A549 (cell line): ENCODE measurements at regions not wholly inside any gene's neighbourhood (a gene's known extent, or its start where the extent isn't known, plus 50 kb on each side); places are given as distances from the start of the nearest gene placed in this dataset.

Experiments
- ATAC-seq, 2 experiments: fragments of 200-7000 bp in 1 of 2; fragments of >200 bp in 1 of 2; cut with Nextera tagmentation in 1 of 2; cut with Tn5 transposase in 1 of 2; 3 replicates each; pipeline versions ENCODE4 v1.8.0 to v1.9.1; 2018 to 2020; ENCODE audit warnings: mild to moderate bottlenecking in 1 of 2, moderate library complexity in 1 of 2
- CTCF ChIA-PET: fragments of 300-600 bp; sonication (Branson Sonifier 250); formaldehyde crosslinking; extraction: SDS; loops from one replicate; lab custom pipeline; 2021; ENCODE audit warnings: antibody characterized with exemption, inconsistent platforms; lab: Yijun Ruan, JAX
- POLR2A ChIA-PET: fragments of 350-600 bp; formaldehyde crosslinking; extraction: SDS; loops from one replicate; lab custom pipeline; 2021; ENCODE audit warnings: antibody characterized with exemption, inconsistent platforms; lab: Yijun Ruan, JAX
- DNase-seq, 2 experiments: peaks; one replicate each; pipeline versions ENCODE4 v3.0.0 to v3.0.0-alpha.2; 2011 to 2016; ENCODE audit warnings: low read depth in 1 of 2, low spot score in 1 of 2
- FAIRE-seq: peaks from 2 replicates; lab custom pipeline; 2011; peaks lifted over from hg19 to GRCh38; lab: Jason Lieb, UNC
- H3K27ac ChIP-seq, 2 experiments: fragments of >200 bp; sonication (Bioruptor Twin); formaldehyde crosslinking; 3 replicates each; pipeline ENCODE4 v1.5.1; 2016 to 2017
- H3K4me1 ChIP-seq: fragments of >200 bp; sonication (Bioruptor Twin); formaldehyde crosslinking; 3 replicates; pipeline ENCODE4 v1.6.1; 2016
- H3K4me2 ChIP-seq: fragments of >200 bp; sonication (Bioruptor Twin); formaldehyde crosslinking; 3 replicates; pipeline ENCODE4 v1.6.1; 2016
- H3K4me3 ChIP-seq: fragments of >200 bp; sonication (Bioruptor Twin); formaldehyde crosslinking; 3 replicates; pipeline ENCODE4 v1.5.1; 2016
- H3K9me3 ChIP-seq: fragments of >200 bp; sonication (Bioruptor Twin); formaldehyde crosslinking; 3 replicates; pipeline ENCODE4 v1.6.1; 2016
- ATOH8 ChIP-seq: fragments of 250-450 bp; sonication (Bioruptor Pico); IDR thresholded peaks from 2 replicates; pipeline ENCODE4 v1.5.0; 2020; ENCODE audit warnings: low read depth, mild to moderate bottlenecking, moderate library complexity
- BHLHE40 ChIP-seq: IDR thresholded peaks from 2 replicates; pipeline ENCODE4 v1.6.1; 2012; ENCODE audit warnings: low read depth, low read length, inconsistent platforms
- E2F6 ChIP-seq: IDR thresholded peaks from 2 replicates; pipeline ENCODE4 v1.6.1; 2012; ENCODE audit warnings: low read depth, borderline replicate concordance
- EHMT2 ChIP-seq: fragments of 200-600 bp; sonication (generic); IDR thresholded peaks from 2 replicates; pipeline ENCODE4 v1.6.1; 2016; ENCODE audit warnings: antibody characterized with exemption, low read depth, mild to moderate bottlenecking, moderate library complexity
- FOSL2 ChIP-seq, 2 experiments: fragments of 450-650 bp in 1 of 2; fragments of >200 bp in 1 of 2; sonication (Bioruptor Twin) in 1 of 2; formaldehyde crosslinking; IDR thresholded peaks; 2 replicates each; pipeline versions ENCODE4 v1.5.0 to v1.6.1; 2016 to 2020; ENCODE audit warnings: mild to moderate bottlenecking in 1 of 2, moderate library complexity in 1 of 2
- GATA3 ChIP-seq: IDR thresholded peaks from 2 replicates; pipeline ENCODE4 v1.6.1; 2012; ENCODE audit warnings: borderline replicate concordance
- HMGXB4 ChIP-seq: fragments of 250-450 bp; sonication (Bioruptor Pico); IDR thresholded peaks from 2 replicates; pipeline ENCODE4 v1.5.0; 2021; ENCODE audit warnings: mild to moderate bottlenecking, moderate library complexity, borderline replicate concordance
- HOXA7 ChIP-seq: fragments of 250-450 bp; sonication (Bioruptor Pico); IDR thresholded peaks from 2 replicates; pipeline ENCODE4 v1.5.0; 2020; ENCODE audit warnings: mild to moderate bottlenecking, moderate library complexity
- JUNB ChIP-seq: fragments of >200 bp; sonication (Bioruptor Twin); formaldehyde crosslinking; IDR thresholded peaks from 2 replicates; pipeline ENCODE4 v1.6.1; 2016
- KDM5A ChIP-seq: fragments of 200-600 bp; sonication (generic); IDR thresholded peaks from 2 replicates; pipeline ENCODE4 v1.6.1; 2016; ENCODE audit warnings: antibody characterized with exemption, mild to moderate bottlenecking
- MYC ChIP-seq: IDR thresholded peaks from 2 replicates; pipeline ENCODE4 v1.6.1; 2012; ENCODE audit warnings: mild to moderate bottlenecking, inconsistent platforms, low read length, improper control_type of control experiment, borderline replicate concordance
- NFE2L2 ChIP-seq: fragments of 150-350 bp; conservative IDR thresholded peaks from 2 replicates; pipeline ENCODE4 v1.6.1; 2014; ENCODE audit warnings: low read length
- RCOR1 ChIP-seq: fragments of 150-350 bp; IDR thresholded peaks from 2 replicates; pipeline ENCODE4 v1.6.1; 2014; ENCODE audit warnings: antibody characterized with exemption, low read length, low read depth
- RNF2 ChIP-seq: fragments of 200-600 bp; sonication (generic); IDR thresholded peaks from 2 replicates; pipeline ENCODE4 v1.6.1; 2016; ENCODE audit warnings: low read depth, mild to moderate bottlenecking, antibody characterized with exemption, moderate library complexity, borderline replicate concordance
- TFCP2L1 ChIP-seq: fragments of 250-450 bp; sonication (Bioruptor Pico); IDR thresholded peaks from 2 replicates; pipeline ENCODE4 v1.5.0; 2021; ENCODE audit warnings: mild to moderate bottlenecking
- WGBS: methylation state at CpG from one replicate; pipeline ENCODE4 v1.1.6; 2017; ENCODE audit errors: missing lambda C conversion rate; 5-methylcytosine and 5-hydroxymethylcytosine counted together
- TF ChIP-seq, protein P1 (sequence below): fragments of >200 bp; sonication (Bioruptor Twin); formaldehyde crosslinking; IDR thresholded peaks from 3 replicates; pipeline ENCODE4 v1.5.1; 2016
- TF ChIP-seq, protein P2 (sequence below): fragments of 150-350 bp; IDR thresholded peaks from 2 replicates; pipeline ENCODE4 v1.6.1; 2014; ENCODE audit warnings: low read depth, mild to moderate bottlenecking, low read length
- TF ChIP-seq, protein P3 (sequence below): fragments of 450-650 bp; IDR thresholded peaks from 2 replicates; pipeline ENCODE4 v1.6.1; 2014; ENCODE audit warnings: antibody characterized with exemption
- TF ChIP-seq, protein P4 (sequence below): fragments of >200 bp; sonication (Bioruptor Twin); formaldehyde crosslinking; IDR thresholded peaks from 2 replicates; pipeline ENCODE4 v1.6.1; 2016

GRCh38 chr2:43098539-43098938 is 127.9 kb downstream of the ZFP36L2 start:
- Histone ChIP-seq H3K4me1 (0 out of 3 replicates have a peak, but pooled peaks cover 3% of the 10 kb centered on the region), H3K9me3 (no peaks in the 10 kb centered on the region; the same call in 2 of the 3 replicates), H3K27ac (no peak overlapping the region), H3K4me2 (no peak overlapping the region), H3K4me3 (no peak overlapping the region)
- no peak for FAIRE-seq
- ATAC-seq, result no peak
- POLR2A ChIA-PET, result no interaction called here
- no peak for DNase-seq
- CTCF ChIA-PET, result interaction anchor here (1.1 to 2.6 kb wide), 2 partner anchors 129 to 130 kb away, joined by 3 to 8 read pairs; no protein-coding TSS in a partner anchor
- WGBS, result 78% methylated on average over 4 of the region's 4 CpGs
- TF ChIP-seq ATOH8 (CRISPR knock-in tag) (no peak), RNF2 (no peak)

DNA sequence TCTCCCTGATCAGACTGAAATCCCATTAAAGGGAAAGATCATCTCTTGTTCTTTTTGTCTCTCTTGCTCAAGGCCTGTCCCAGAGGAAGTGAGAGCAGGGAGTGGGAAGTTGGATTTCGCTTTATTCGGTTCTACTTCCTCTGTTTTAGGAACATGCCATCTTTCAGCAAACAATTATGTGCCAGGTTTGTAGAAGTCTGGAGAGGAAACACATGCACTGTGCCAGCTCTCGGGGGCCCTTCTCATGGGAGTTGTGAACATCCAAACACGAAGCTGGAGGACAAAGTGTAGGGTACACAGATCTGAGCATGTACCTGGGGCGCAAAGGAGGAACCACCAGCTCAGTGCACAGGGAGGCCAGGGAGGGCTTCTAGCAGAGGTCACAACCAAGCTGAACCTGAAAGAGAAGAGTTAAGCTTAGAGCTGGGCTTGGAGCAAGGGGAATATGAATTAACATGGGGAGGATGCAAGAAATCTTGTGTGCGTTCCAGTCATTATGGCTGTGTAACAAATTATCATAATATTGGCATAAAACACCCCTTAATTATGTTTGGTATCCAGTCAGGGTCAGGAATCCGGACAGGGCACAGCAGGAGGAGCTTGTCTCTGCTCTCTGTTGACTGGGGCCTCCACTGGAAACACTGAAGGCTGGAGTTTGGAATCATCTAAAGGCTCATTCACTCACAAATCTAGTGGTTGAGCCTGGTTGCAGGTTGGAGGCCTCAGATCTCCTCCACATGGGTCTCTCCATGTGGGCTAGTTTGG is 128.6 kb downstream of the ZFP36L2 start:
- ChIA-PET CTCF (interaction anchor here (0.5 to 2.6 kb wide), 3 partner anchors 12 to 131 kb away, joined by 3 to 8 read pairs (median 3); no protein-coding TSS in a partner anchor), POLR2A (no interaction called here)
- DNase-seq, result no peak
- no peak for FAIRE-seq
- ATAC-seq, result no peak
- no peak overlapping the region for H3K4me2 ChIP-seq
- H3K4me3 ChIP-seq, result no peak overlapping the region
- H3K9me3 ChIP-seq, result no peaks in the 10 kb centered on the region; the same call in 2 of the 3 replicates
- H3K4me1 ChIP-seq, result no peaks in the 10 kb centered on the region
- WGBS, result 66% methylated on average over 7 of the region's 7 CpGs
- no peak for TF ChIP-seq BHLHE40
- no peak for TF ChIP-seq HMGXB4 (CRISPR knock-in tag)
- no peak for TF ChIP-seq HOXA7 (CRISPR knock-in tag)
- TF ChIP-seq, protein P1, sequence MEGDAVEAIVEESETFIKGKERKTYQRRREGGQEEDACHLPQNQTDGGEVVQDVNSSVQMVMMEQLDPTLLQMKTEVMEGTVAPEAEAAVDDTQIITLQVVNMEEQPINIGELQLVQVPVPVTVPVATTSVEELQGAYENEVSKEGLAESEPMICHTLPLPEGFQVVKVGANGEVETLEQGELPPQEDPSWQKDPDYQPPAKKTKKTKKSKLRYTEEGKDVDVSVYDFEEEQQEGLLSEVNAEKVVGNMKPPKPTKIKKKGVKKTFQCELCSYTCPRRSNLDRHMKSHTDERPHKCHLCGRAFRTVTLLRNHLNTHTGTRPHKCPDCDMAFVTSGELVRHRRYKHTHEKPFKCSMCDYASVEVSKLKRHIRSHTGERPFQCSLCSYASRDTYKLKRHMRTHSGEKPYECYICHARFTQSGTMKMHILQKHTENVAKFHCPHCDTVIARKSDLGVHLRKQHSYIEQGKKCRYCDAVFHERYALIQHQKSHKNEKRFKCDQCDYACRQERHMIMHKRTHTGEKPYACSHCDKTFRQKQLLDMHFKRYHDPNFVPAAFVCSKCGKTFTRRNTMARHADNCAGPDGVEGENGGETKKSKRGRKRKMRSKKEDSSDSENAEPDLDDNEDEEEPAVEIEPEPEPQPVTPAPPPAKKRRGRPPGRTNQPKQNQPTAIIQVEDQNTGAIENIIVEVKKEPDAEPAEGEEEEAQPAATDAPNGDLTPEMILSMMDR, result no peak
- TF ChIP-seq FOSL2 (IDR thresholded peaks at IDR 0.05), result no peak
- TF ChIP-seq FOSL2 (CRISPR knock-in tag; IDR thresholded peaks at IDR 0.05), result no peak
- TF ChIP-seq, protein P2, sequence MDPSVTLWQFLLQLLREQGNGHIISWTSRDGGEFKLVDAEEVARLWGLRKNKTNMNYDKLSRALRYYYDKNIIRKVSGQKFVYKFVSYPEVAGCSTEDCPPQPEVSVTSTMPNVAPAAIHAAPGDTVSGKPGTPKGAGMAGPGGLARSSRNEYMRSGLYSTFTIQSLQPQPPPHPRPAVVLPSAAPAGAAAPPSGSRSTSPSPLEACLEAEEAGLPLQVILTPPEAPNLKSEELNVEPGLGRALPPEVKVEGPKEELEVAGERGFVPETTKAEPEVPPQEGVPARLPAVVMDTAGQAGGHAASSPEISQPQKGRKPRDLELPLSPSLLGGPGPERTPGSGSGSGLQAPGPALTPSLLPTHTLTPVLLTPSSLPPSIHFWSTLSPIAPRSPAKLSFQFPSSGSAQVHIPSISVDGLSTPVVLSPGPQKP, result no peak
- no peak for TF ChIP-seq NFE2L2
- TF ChIP-seq JUNB, result no peak
- TF ChIP-seq, protein P3, sequence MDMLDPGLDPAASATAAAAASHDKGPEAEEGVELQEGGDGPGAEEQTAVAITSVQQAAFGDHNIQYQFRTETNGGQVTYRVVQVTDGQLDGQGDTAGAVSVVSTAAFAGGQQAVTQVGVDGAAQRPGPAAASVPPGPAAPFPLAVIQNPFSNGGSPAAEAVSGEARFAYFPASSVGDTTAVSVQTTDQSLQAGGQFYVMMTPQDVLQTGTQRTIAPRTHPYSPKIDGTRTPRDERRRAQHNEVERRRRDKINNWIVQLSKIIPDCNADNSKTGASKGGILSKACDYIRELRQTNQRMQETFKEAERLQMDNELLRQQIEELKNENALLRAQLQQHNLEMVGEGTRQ, result no peak
- no peak for TF ChIP-seq GATA3
- TF ChIP-seq MYC, result no peak
- TF ChIP-seq, protein P4, sequence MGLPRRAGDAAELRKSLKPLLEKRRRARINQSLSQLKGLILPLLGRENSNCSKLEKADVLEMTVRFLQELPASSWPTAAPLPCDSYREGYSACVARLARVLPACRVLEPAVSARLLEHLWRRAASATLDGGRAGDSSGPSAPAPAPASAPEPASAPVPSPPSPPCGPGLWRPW, result no peak
- no peak for TF ChIP-seq RCOR1
- no peak for TF ChIP-seq KDM5A
- no peak for TF ChIP-seq ATOH8 (CRISPR knock-in tag)
- no peak for TF ChIP-seq E2F6
- TF ChIP-seq TFCP2L1 (CRISPR knock-in tag), result no peak
- TF ChIP-seq EHMT2, result no peak
- H3K27ac ChIP-seq, result peak overlapping the region in 1 of 2 experiments; percentile 29; a peak in 1 of 6 replicates
